SK-N-SH (cell line): ENCODE measurements at regions not wholly inside any gene's neighbourhood (a gene's known extent, or its start where the extent isn't known, plus 50 kb on each side); places are given as distances from the start of the nearest gene placed in this dataset.

Source experiments
- CHD2 ChIP-seq: fragments of 150-350 bp; IDR thresholded peaks from 2 replicates; pipeline ENCODE4 v1.6.1; 2018; ENCODE audit warnings: low read length; ENCODE audit not compliant: partially characterized antibody
- GATA2 ChIP-seq: sonication (generic); formaldehyde crosslinking; IDR thresholded peaks from 2 replicates; pipeline ENCODE4 v1.5.0; 2020; ENCODE audit warnings: mild to moderate bottlenecking, missing genetic modification reagents
- JUND ChIP-seq: IDR thresholded peaks from 2 replicates; pipeline ENCODE4 v1.4.0; 2012
- SMC3 ChIP-seq: IDR thresholded peaks from 2 replicates; pipeline ENCODE4 v1.6.1; 2012; ENCODE audit warnings: low read depth, low read length, improper control_type of control experiment
- TCF12 ChIP-seq: IDR thresholded peaks from 2 replicates; pipeline ENCODE4 v1.4.0; 2012
- TF ChIP-seq, protein P1 (sequence below): fragments of 200-600 bp; sonication (generic); IDR thresholded peaks from 2 replicates; pipeline ENCODE4 v1.6.1; 2017; ENCODE audit warnings: antibody characterized with exemption, mild to moderate bottlenecking, moderate library complexity
- TF ChIP-seq, protein P2 (sequence below): IDR thresholded peaks from 2 replicates; pipeline ENCODE4 v1.6.1; 2012; ENCODE audit warnings: mild to moderate bottlenecking, low read depth, low read length, moderate library complexity

- TF ChIP-seq JUND (no peak), SMC3 (no peak), CHD2 (no peak), GATA2 (no peak), TCF12 (no peak)
- TF ChIP-seq, protein P1, sequence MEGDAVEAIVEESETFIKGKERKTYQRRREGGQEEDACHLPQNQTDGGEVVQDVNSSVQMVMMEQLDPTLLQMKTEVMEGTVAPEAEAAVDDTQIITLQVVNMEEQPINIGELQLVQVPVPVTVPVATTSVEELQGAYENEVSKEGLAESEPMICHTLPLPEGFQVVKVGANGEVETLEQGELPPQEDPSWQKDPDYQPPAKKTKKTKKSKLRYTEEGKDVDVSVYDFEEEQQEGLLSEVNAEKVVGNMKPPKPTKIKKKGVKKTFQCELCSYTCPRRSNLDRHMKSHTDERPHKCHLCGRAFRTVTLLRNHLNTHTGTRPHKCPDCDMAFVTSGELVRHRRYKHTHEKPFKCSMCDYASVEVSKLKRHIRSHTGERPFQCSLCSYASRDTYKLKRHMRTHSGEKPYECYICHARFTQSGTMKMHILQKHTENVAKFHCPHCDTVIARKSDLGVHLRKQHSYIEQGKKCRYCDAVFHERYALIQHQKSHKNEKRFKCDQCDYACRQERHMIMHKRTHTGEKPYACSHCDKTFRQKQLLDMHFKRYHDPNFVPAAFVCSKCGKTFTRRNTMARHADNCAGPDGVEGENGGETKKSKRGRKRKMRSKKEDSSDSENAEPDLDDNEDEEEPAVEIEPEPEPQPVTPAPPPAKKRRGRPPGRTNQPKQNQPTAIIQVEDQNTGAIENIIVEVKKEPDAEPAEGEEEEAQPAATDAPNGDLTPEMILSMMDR = no peak
- TF ChIP-seq, protein P2, sequence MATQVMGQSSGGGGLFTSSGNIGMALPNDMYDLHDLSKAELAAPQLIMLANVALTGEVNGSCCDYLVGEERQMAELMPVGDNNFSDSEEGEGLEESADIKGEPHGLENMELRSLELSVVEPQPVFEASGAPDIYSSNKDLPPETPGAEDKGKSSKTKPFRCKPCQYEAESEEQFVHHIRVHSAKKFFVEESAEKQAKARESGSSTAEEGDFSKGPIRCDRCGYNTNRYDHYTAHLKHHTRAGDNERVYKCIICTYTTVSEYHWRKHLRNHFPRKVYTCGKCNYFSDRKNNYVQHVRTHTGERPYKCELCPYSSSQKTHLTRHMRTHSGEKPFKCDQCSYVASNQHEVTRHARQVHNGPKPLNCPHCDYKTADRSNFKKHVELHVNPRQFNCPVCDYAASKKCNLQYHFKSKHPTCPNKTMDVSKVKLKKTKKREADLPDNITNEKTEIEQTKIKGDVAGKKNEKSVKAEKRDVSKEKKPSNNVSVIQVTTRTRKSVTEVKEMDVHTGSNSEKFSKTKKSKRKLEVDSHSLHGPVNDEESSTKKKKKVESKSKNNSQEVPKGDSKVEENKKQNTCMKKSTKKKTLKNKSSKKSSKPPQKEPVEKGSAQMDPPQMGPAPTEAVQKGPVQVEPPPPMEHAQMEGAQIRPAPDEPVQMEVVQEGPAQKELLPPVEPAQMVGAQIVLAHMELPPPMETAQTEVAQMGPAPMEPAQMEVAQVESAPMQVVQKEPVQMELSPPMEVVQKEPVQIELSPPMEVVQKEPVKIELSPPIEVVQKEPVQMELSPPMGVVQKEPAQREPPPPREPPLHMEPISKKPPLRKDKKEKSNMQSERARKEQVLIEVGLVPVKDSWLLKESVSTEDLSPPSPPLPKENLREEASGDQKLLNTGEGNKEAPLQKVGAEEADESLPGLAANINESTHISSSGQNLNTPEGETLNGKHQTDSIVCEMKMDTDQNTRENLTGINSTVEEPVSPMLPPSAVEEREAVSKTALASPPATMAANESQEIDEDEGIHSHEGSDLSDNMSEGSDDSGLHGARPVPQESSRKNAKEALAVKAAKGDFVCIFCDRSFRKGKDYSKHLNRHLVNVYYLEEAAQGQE = no peak
Observed at GRCh38 chr1:41305576-41306363, 55.5 kb upstream of the FOXO6 start.
